NCI-H1694 treated with DMSO at 0.1 percent for 48 hours (cell line): ENCODE measurements at regions not wholly inside any gene's neighbourhood (a gene's known extent, or its start where the extent isn't known, plus 50 kb on each side); places are given as distances from the start of the nearest gene placed in this dataset.
"Not testable (repeated sequence)": the region's sequence is repeated elsewhere in the genome, so short reads cannot be mapped to it uniquely, and the experiment has no call there.

ENCODE experiments used
- DNase-seq: peaks from one replicate; lab custom pipeline; 2025; lab: John Stamatoyannopoulos, UW

DNA sequence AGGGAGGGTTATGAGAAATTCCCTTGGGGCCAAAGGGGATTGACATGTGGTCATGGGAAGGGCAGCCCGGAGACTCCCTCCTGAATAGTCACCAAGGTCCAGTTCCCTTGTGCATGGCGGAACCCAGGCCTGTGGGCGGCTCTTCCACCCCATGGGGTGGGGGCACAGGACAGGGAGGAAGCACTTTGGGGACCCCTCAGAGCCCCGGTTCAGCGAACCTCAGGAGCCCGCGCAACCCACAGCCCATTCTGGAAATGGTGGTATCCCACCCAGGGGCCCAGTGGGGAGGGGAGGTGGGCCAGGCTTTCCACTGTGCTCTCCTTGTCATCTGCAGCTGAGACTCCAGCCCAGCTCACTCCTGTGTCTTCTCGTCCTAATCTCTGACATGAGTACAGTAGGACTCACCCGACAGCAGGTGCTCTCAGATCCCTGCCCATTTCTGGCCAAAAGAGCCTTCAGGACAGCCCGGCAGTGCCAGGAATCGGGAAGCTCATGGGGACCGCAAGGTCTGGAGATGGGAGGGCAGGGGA lies 255.2 kb upstream of the SFSWAP start:
- no peak for DNase-seq

DNA sequence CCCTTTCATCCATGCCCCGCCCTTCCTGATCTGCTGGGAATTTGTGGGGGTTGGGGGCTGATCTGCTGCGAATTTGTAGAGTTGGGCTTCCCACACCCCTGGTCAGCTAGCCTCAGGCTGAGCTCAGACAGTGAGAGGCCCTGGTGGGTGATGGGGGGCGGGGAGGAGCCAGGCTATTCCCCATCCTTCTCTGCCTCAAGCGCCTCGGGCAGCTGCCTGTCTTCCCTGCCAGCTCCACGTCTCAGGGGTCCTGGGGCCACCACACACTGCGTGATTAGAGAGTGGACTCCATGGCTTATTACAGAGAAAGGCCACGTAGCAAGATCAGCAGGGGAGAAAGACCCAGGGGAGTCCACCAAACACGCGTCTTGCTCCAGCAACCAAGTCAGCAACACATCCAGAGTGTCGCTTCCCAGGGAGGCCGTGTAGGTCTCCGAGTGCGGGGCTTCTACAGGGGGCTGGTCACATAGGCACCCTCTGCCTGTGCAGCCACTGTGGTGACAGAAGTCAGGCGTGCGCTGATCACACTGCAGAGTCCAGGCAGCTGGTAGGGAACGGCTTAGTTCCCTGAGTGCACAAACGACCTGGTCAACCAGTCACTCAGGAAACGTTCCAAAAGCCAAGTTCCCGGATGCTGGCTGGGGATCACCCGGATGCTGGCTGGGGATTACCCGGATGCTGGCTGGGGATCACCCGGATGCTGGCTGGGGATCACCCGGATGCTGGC lies 254.4 kb upstream of the SFSWAP start:
- DNase-seq = no peak

DNA sequence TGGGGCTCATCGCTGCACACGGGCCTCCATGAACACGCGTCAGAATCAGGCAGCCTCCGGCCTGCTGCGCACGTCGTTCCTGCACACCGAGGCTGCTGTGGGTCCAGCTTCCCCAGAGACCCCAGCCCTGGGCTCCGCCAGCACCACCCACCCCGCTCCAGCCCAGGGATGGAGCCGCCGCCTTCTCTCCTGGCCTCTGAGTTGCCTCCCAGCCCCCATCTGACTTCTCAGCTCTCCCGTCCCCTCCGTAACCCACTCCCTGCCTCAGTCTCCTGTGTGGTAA lies 253.9 kb upstream of the SFSWAP start:
- DNase-seq = no peak

DNA sequence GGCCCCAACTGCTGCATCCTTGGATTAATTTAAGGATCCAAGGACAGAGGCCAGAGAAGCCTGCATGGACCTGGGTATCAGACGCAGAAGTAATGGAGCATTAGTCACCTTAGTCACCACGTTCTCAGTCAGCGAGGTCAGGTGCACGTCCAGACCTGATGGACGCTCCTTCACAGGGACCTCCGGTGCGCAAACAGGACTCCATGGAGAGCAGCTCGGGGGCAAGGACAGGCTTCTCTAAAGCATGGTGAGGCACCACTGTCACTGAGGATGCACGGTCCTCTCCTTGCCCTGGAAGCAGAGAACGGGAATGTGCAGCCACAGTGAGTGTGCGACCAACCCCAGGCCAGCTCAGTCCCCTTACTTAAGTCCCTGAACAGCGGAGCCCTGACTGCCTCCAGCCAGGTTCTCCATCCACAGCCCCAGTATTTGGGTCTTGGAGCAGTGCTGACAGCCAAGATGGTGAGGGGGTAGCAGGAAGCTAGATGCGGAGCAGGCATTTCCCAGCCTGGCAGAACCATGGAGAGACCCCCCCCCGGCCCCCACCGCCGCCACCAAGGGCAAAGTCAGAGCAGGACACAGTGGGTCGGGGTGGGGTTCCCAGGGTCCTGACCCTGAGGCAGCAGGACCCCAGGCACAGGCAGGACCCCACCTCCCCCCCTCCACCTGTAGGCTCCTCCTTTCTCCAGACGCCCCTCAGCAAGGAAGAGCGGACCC lies 253.4 kb upstream of the SFSWAP start:
- DNase-seq = no peak

GRCh38 chr12:131458048-131458374 lies 252.9 kb upstream of the SFSWAP start:
- no peak for DNase-seq

DNA sequence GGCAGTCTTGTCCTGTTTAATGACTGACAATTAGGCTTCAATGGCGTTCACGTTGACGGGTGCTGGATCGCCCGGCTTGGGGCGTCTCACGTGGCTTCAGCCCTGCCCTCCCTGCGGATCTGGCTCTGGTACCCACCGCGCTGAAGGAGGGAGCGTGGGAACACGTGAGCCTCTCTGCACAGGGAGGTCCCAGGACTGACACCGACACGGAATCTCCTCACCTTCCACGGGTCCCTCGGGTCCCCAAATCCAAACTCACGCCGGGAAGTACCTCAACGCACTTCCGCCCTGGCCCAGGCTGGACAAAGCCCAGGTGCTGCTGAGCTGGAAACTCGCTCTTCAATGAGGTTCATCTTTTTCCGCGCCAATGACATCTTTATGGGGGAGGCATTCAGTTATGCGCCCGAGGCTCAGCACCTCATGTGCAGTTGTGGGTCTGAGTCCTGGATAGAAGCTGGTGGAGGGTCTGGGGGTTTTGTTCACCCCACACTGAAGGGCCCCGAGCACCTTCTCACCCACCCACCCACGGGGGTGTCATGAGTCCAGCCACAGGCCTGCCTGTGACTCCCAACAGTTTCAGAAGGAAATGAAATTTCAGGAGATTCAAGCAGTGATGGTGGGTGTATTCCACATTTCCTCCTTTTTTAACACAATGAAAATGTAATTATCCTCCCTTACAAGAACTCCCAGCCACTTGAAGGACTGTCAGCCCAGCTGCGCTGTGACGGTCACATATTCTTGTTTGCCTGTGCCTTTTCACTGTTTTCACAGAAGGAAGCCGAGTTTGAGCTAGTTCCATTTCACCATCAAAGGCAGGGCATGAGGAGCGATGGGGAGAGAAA lies 251.7 kb upstream of the SFSWAP start:
- DNase-seq = no peak

- no peak for DNase-seq
Observed at GRCh38 chr12:131459773-131460365, 251.0 kb upstream of the SFSWAP start.

GRCh38 chr12:131460520-131460919 lies 250.4 kb upstream of the SFSWAP start:
- DNase-seq = no peak

- DNase-seq = no peak
Observed at GRCh38 chr12:131461096-131461495, 249.8 kb upstream of the SFSWAP start.

- no peak for DNase-seq
Observed at GRCh38 chr12:131463174-131463573, 247.7 kb upstream of the SFSWAP start.

DNA sequence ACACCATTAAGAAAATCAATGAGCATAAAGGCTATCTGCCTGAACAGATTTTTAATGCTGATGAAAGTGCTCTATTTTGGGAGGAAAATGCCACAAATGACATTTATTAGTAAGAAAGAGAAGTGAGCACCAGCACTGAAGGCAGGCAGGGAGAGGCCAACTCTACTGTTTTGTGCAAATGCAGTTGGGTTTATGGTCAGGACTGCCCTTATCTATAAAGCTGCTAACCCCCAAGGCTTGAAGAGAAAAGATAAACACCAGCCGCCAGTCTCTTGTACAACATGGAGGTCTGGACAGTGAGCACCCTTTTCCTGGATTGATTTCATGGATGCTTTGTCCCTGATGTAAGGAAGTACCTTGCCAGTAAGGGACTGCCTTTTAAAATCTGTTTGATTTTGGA lies 246.8 kb upstream of the SFSWAP start:
- no peak for DNase-seq

GRCh38 chr12:131466306-131466705 lies 244.6 kb upstream of the SFSWAP start:
- DNase-seq = no peak

- DNase-seq = no peak
Observed at GRCh38 chr12:131466932-131467331, 244.0 kb upstream of the SFSWAP start.

GRCh38 chr12:131468206-131468605 lies 242.7 kb upstream of the SFSWAP start:
- DNase-seq = no peak

DNA sequence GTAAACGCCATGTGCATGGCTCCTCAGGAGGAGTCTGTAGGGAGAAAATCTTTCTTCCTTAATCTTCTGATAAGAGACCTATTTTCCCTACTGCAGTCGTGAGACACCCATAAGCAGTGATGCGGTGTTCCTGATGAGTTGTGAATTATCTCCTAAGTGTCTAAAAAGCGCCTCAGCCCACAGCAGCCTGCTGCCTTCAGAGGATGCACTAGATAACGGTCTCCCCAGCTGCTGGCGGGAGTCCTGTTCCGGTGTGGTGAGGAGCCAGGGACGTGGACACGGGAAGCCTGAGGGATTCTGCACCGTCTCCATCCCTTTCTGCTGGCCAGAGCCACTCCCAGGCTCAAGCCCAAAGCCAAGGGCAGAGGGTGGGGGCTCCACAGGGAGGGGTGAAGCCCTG lies 240.9 kb upstream of the SFSWAP start:
- not testable (repeated sequence) for DNase-seq

GRCh38 chr12:131471271-131471905 lies 239.5 kb upstream of the SFSWAP start:
- no peak for DNase-seq

DNA sequence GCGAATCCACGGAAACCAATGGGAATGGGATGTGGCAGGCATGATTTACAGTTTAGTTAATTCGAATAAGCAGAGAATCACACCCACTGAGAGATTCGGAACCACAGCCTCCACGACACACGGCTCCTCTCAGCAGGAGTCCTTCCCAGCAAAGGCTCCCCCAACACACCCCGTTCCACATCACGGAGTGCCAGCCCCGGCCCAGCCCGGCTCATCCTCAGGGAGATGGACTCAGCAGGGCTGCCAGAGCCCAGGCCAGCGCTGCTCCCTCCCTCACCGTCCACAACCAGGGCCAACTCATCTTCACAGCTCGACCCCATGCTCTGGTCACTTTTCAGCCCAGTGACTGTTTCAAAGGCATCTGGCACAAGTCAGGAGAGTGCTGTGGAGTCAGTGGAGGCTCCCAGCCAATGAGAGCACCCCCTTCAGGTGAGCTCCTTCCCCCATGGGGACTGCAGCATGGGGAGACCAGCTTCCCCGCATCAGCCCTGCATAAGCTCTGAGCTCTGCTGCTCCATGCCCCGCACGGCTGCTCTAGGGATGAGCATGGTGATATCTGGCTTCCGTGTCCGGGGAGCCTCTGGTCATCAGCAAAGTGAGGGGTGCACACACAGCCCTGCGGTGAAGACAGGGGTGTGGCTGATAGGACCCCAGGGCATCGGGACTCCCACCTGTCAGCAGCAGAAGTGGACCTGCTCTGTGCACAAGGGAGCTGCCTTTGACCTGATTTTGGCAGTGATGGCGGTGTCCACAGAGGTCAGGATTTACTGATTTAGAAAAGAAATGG lies 238.8 kb upstream of the SFSWAP start:
- no peak for DNase-seq

- DNase-seq = no peak
Observed at GRCh38 chr12:131473261-131473660, 237.6 kb upstream of the SFSWAP start.

- DNase-seq = no peak
Observed at GRCh38 chr12:131473741-131474709, 236.9 kb upstream of the SFSWAP start.

- not testable (repeated sequence) for DNase-seq
Observed at GRCh38 chr12:131475012-131475411, 235.9 kb upstream of the SFSWAP start.
